ENCODE measurements at regions not wholly inside any gene's neighbourhood (a gene's known extent, or its start where the extent isn't known, plus 50 kb on each side); places are given as distances from the start of the nearest gene placed in this dataset.
"Not testable (repeated sequence)": the region's sequence is repeated elsewhere in the genome, so short reads cannot be mapped to it uniquely, and the experiment has no call there.

- Histone ChIP-seq H3K27ac (no peak overlapping the region), H3K4me3 (no peak overlapping the region), H3K9me3 (ENCODE audit: low read depth, low read length) (no peaks in the 10 kb centered on the region), H3K9ac (ENCODE audit: insufficient read length) (no peak overlapping the region), H3K36me3 (ENCODE audit: insufficient read depth, low read length) (no peaks in the 10 kb centered on the region)
- DNase-seq (ENCODE audit: low read depth, low spot score) = no peak
- no peak for TF ChIP-seq EZH2 (IDR thresholded peaks at IDR 0.05)
- TF ChIP-seq POLR2AphosphoS5 (IDR thresholded peaks at IDR 0.05; ENCODE audit: borderline replicate concordance, low read depth, low read length) = no peak
- no peak for TF ChIP-seq FOXP2 (optimal IDR thresholded peaks at IDR 0.05; ENCODE audit: control extremely low read depth, extremely low read length, insufficient read depth)
Observed at GRCh38 chr13:56424246-56424645, 716.5 kb upstream of the PRR20A start.

DNA sequence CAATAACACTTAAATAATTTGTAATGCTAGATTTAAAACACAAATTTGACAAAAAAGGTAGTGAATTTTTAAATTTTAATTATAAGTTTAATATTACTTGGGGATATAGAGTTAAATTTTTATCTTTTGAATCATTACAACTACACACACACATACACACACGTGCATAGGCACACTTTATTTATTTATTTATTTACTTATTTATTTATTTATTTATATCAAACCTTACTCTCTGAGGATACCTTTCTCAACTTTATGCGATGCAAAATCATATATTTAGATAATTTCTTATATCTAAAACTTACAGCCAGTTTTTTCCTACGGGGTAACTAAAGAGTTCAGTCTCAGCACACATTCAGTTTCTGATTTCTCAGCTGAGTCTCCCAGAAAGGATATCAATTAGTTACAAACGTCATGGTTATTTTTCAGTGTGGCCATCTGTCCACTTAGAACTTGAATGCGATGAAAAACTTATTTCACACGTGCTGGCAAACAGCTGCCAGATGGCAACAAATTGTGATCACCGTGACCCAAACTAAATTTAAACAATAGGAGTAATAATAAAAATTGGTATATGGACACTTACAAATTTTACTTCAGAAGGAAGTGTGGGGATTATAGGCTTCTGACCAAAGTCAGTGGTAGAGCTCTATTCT, 683.1 kb upstream of the PRR20A start:
- DNase-seq (ENCODE audit: low read depth, low spot score) = no peak
- H3K9me3 ChIP-seq (ENCODE audit: low read depth, low read length) = no peaks in the 10 kb centered on the region
- no peak overlapping the region for H3K4me3 ChIP-seq
- no peaks in the 10 kb centered on the region for H3K36me3 ChIP-seq (ENCODE audit: insufficient read depth, low read length)
- no peak for TF ChIP-seq POLR2AphosphoS5 (IDR thresholded peaks at IDR 0.05; ENCODE audit: borderline replicate concordance, low read depth, low read length)
- TF ChIP-seq FOXP2 (optimal IDR thresholded peaks at IDR 0.05; ENCODE audit: control extremely low read depth, extremely low read length, insufficient read depth) = no peak
- TF ChIP-seq EZH2 (IDR thresholded peaks at IDR 0.05) = no peak
- H3K9ac ChIP-seq (ENCODE audit: insufficient read length) = no peak overlapping the region
- H3K27ac ChIP-seq = no peak overlapping the region

DNA sequence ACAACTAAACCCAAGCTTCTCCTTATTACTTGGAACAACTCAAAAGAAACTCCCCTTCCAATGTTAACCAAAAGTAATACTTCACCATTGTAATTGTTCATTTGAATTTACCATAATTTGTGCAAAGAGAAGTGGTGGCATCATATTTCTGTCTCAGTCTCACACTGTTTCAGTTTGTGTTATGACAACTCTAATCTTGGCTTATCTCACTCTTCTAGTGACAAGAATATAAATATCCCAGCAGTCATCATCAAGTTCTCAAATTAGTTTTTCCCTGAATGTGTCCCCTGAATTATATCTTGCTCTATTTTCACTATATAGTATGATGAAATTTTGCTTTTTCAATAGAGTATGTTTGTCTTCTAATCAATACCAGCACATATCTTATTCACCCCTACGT, 681.4 kb upstream of the PRR20A start:
- Histone ChIP-seq H3K27ac (no peak overlapping the region), H3K4me3 (no peak overlapping the region), H3K36me3 (ENCODE audit: insufficient read depth, low read length) (no peaks in the 10 kb centered on the region), H3K9ac (ENCODE audit: insufficient read length) (no peak overlapping the region), H3K9me3 (ENCODE audit: low read depth, low read length) (no peaks in the 10 kb centered on the region)
- DNase-seq (ENCODE audit: low read depth, low spot score) = no peak
- TF ChIP-seq EZH2 (IDR thresholded peaks at IDR 0.05) = no peak
- no peak for TF ChIP-seq POLR2AphosphoS5 (IDR thresholded peaks at IDR 0.05; ENCODE audit: borderline replicate concordance, low read depth, low read length)
- TF ChIP-seq FOXP2 (optimal IDR thresholded peaks at IDR 0.05; ENCODE audit: control extremely low read depth, extremely low read length, insufficient read depth) = no peak

GRCh38 chr13:56501750-56502149, 639.0 kb upstream of the PRR20A start:
- TF ChIP-seq EZH2 (IDR thresholded peaks at IDR 0.05) (no peak), POLR2AphosphoS5 (IDR thresholded peaks at IDR 0.05; ENCODE audit: borderline replicate concordance, low read depth, low read length) (no peak), FOXP2 (optimal IDR thresholded peaks at IDR 0.05; ENCODE audit: control extremely low read depth, extremely low read length, insufficient read depth) (no peak)
- no peak overlapping the region for H3K9ac ChIP-seq (ENCODE audit: insufficient read length)
- no peaks in the 10 kb centered on the region for H3K9me3 ChIP-seq (ENCODE audit: low read depth, low read length)
- H3K4me3 ChIP-seq = no peak overlapping the region
- H3K27ac ChIP-seq = no peak overlapping the region
- no peaks in the 10 kb centered on the region for H3K36me3 ChIP-seq (ENCODE audit: insufficient read depth, low read length)
- DNase-seq (ENCODE audit: low read depth, low spot score) = no peak

DNA sequence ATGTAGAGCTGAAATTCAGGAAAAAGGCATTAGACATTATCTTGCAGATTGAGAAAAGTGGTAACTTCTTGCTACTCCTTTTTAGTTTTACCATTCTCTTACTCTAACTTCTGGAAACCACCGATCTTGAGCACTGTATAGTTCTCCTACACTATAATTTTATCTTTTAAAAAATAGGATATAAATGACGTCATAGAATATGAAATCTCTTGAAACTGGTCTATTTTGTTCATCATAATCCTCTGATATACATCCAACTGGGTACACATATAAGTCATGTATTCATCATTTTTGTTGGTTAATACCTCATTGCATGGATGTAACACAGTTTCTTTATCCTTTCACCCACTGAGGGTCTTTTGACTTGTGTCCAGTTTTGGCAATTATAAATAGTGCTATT, 629.9 kb upstream of the PRR20A start:
- Histone ChIP-seq H3K9me3 (ENCODE audit: low read depth, low read length) (no peaks in the 10 kb centered on the region), H3K27ac (no peak overlapping the region), H3K36me3 (ENCODE audit: insufficient read depth, low read length) (no peaks in the 10 kb centered on the region), H3K4me3 (no peak overlapping the region), H3K9ac (ENCODE audit: insufficient read length) (no peak overlapping the region)
- TF ChIP-seq EZH2 (IDR thresholded peaks at IDR 0.05) = no peak
- no peak for TF ChIP-seq FOXP2 (optimal IDR thresholded peaks at IDR 0.05; ENCODE audit: control extremely low read depth, extremely low read length, insufficient read depth)
- no peak for TF ChIP-seq POLR2AphosphoS5 (IDR thresholded peaks at IDR 0.05; ENCODE audit: borderline replicate concordance, low read depth, low read length)
- no peak for DNase-seq (ENCODE audit: low read depth, low spot score)

DNA sequence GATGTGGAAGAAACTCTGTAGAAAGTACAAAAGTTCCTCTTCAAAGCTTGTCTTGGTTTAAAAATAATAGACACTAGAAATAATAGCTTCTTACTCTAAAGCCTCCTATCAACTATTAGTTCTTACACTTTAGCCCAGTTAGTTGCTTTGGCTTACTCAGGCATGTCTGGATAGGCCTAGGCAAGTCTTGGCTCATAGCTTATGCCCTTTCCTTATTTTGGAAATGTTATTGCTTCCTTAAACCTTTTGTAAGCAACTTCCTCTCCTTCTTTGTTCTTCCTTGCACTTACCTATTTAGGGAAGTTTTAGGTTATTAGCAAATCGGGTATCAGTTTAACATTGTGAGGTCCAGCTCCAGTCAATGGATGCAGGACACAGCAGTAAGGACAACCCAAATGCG, 628.4 kb upstream of the PRR20A start:
- H3K36me3 ChIP-seq (ENCODE audit: insufficient read depth, low read length); H3K4me3 ChIP-seq; DNase-seq (ENCODE audit: low read depth, low spot score); H3K27ac ChIP-seq; H3K9ac ChIP-seq (ENCODE audit: insufficient read length); H3K9me3 ChIP-seq (ENCODE audit: low read depth, low read length): not testable (repeated sequence)

- Histone ChIP-seq H3K9me3 (ENCODE audit: low read depth, low read length) (no peaks in the 10 kb centered on the region), H3K27ac (no peak overlapping the region), H3K9ac (ENCODE audit: insufficient read length) (no peak overlapping the region), H3K4me3 (no peak overlapping the region), H3K36me3 (ENCODE audit: insufficient read depth, low read length) (no peaks in the 10 kb centered on the region)
- no peak for DNase-seq (ENCODE audit: low read depth, low spot score)
- no peak for TF ChIP-seq POLR2AphosphoS5 (IDR thresholded peaks at IDR 0.05; ENCODE audit: borderline replicate concordance, low read depth, low read length)
- no peak for TF ChIP-seq FOXP2 (optimal IDR thresholded peaks at IDR 0.05; ENCODE audit: control extremely low read depth, extremely low read length, insufficient read depth)
- no peak for TF ChIP-seq EZH2 (IDR thresholded peaks at IDR 0.05)
Observed at GRCh38 chr13:56515441-56515840, 625.3 kb upstream of the PRR20A start.

- no peak for DNase-seq (ENCODE audit: low read depth, low spot score)
- no peak overlapping the region for H3K27ac ChIP-seq
- no peaks in the 10 kb centered on the region for H3K36me3 ChIP-seq (ENCODE audit: insufficient read depth, low read length)
- no peak overlapping the region for H3K4me3 ChIP-seq
- no peaks in the 10 kb centered on the region for H3K9me3 ChIP-seq (ENCODE audit: low read depth, low read length)
- TF ChIP-seq FOXP2 (optimal IDR thresholded peaks at IDR 0.05; ENCODE audit: control extremely low read depth, extremely low read length, insufficient read depth) = no peak
- TF ChIP-seq POLR2AphosphoS5 (IDR thresholded peaks at IDR 0.05; ENCODE audit: borderline replicate concordance, low read depth, low read length) = no peak
- no peak for TF ChIP-seq EZH2 (IDR thresholded peaks at IDR 0.05)
- no peak overlapping the region for H3K9ac ChIP-seq (ENCODE audit: insufficient read length)
Observed at GRCh38 chr13:56528040-56528790, 612.5 kb upstream of the PRR20A start.

DNA sequence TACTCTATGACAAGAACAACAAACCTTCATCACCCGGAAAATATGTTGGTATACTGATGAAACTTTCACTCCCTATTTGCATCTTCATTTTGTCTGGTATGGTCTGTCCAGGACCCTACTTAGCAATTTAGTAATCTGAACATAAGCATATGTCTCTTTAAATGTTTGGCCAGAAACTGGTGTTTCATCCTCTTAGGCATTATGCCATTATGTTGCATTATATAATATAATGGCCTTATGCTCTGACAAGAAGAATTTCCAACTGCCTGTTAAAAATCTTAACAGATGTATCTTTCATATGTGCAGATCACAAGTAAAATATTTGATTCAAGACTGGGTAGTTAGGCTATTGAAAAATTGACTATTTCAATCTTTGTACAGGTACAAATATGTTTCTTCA, 610.6 kb upstream of the PRR20A start:
- no peak for DNase-seq (ENCODE audit: low read depth, low spot score)
- TF ChIP-seq POLR2AphosphoS5 (IDR thresholded peaks at IDR 0.05; ENCODE audit: borderline replicate concordance, low read depth, low read length) = no peak
- TF ChIP-seq FOXP2 (optimal IDR thresholded peaks at IDR 0.05; ENCODE audit: control extremely low read depth, extremely low read length, insufficient read depth) = no peak
- no peak for TF ChIP-seq EZH2 (IDR thresholded peaks at IDR 0.05)
- Histone ChIP-seq H3K4me3 (no peak overlapping the region), H3K27ac (no peak overlapping the region), H3K9me3 (ENCODE audit: low read depth, low read length) (no peaks in the 10 kb centered on the region), H3K9ac (ENCODE audit: insufficient read length) (no peak overlapping the region), H3K36me3 (ENCODE audit: insufficient read depth, low read length) (no peaks in the 10 kb centered on the region)

DNA sequence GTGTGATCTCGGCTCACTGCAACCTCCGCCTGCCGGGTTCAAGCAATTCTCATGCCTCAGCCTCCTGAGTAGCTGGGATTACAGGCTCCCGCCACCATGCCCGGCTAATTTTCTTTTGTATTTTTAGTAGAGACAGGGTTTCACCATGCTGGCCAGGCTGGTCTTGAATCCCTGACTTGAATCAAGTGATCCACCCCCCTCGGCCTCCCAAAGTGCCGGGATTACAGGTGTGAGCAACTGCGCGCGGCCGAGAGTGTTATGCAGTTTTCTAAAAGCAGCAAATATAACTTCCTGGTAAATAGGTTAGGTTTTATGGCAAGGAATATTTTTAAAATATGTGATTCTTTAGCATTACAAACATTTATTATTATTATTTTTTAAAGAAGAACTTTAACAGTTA, 592.8 kb upstream of the PRR20A start:
- H3K36me3 ChIP-seq (ENCODE audit: insufficient read depth, low read length); H3K9me3 ChIP-seq (ENCODE audit: low read depth, low read length); H3K27ac ChIP-seq; DNase-seq (ENCODE audit: low read depth, low spot score); H3K9ac ChIP-seq (ENCODE audit: insufficient read length); H3K4me3 ChIP-seq: not testable (repeated sequence)
